Neural cell (in vitro differentiated cells): ENCODE measurements at regions not wholly inside any gene's neighbourhood (a gene's known extent, or its start where the extent isn't known, plus 50 kb on each side); places are given as distances from the start of the nearest gene placed in this dataset.

Experiments
- H2AFZ ChIP-seq: fragments of 200-600, 300-800 bp; sonication (generic), shearing (Covaris generic); 2 replicates; pipeline ENCODE4 v1.6.0; 2014; ENCODE audit warnings: low read depth, mild to moderate bottlenecking, antibody characterized with exemption, low read length, moderate library complexity
- H3F3A ChIP-seq: fragments of 200-600 bp; shearing (Covaris generic); 2 replicates; pipeline ENCODE4 v1.6.1; 2016; ENCODE audit warnings: mild to moderate bottlenecking, moderate library complexity, mixed read lengths, antibody characterized with exemption, low read length; ENCODE audit not compliant: insufficient read depth, poor library complexity, severe bottlenecking
- H3K27ac ChIP-seq: fragments of 200-600, 300-800 bp; sonication (generic), shearing (Covaris generic); 2 replicates; pipeline ENCODE4 v1.5.1; 2014; ENCODE audit warnings: mild to moderate bottlenecking, low read length, moderate library complexity
- H3K27me3 ChIP-seq: fragments of 300-800, 200-600 bp; sonication (generic), shearing (Covaris generic); 2 replicates; pipeline ENCODE4 v1.6.0; 2014; ENCODE audit warnings: mild to moderate bottlenecking, low read depth, low read length, moderate library complexity; ENCODE audit not compliant: insufficient read depth
- H3K36me3 ChIP-seq: fragments of 300-800, 200-600 bp; sonication (generic), shearing (Covaris generic); 2 replicates; pipeline ENCODE4 v1.5.1; 2014; ENCODE audit warnings: mild to moderate bottlenecking, antibody characterized with exemption, low read length, moderate library complexity; ENCODE audit not compliant: insufficient read depth
- H3K4me2 ChIP-seq: fragments of 300-800, 200-600 bp; sonication (generic), shearing (Covaris generic); 2 replicates; pipeline ENCODE4 v1.6.0; 2014; ENCODE audit warnings: mild to moderate bottlenecking, low read length
- H3K4me3 ChIP-seq: fragments of 300-800, 200-600 bp; sonication (generic), shearing (Covaris generic); 2 replicates; pipeline ENCODE4 v1.5.1; 2014; ENCODE audit warnings: mild to moderate bottlenecking, low read length, moderate library complexity
- H3K79me2 ChIP-seq: fragments of 200-600 bp; shearing (Covaris generic); replicated peaks from 2 replicates; pipeline ENCODE4 v1.6.0; 2014; ENCODE audit warnings: mild to moderate bottlenecking, low read length, moderate library complexity; ENCODE audit not compliant: insufficient read depth
- H3K9ac ChIP-seq: fragments of 300-800, 200-600 bp; sonication (generic), shearing (Covaris generic); 2 replicates; pipeline ENCODE4 v1.6.1; 2016; ENCODE audit warnings: mild to moderate bottlenecking, low read length, mixed read lengths
- H3K9me2 ChIP-seq: fragments of 200-600 bp; shearing (Covaris generic); 2 replicates; pipeline ENCODE4 v1.6.1; 2016; ENCODE audit warnings: mild to moderate bottlenecking, low read length, mixed read lengths; ENCODE audit not compliant: insufficient read depth
- H3K9me3 ChIP-seq: fragments of 200-600, 300-800 bp; sonication (generic), shearing (Covaris generic); 2 replicates; pipeline ENCODE4 v1.6.1; 2016; ENCODE audit warnings: mild to moderate bottlenecking, mixed run types, low read length, moderate library complexity, mixed read lengths
- H4K20me1 ChIP-seq: fragments of 200-600 bp; shearing (Covaris generic); 2 replicates; pipeline ENCODE4 v1.6.1; 2016; ENCODE audit warnings: mild to moderate bottlenecking, mixed run types; ENCODE audit not compliant: insufficient read depth
- EP300 ChIP-seq: fragments of 450-650 bp; conservative IDR thresholded peaks from 2 replicates; pipeline ENCODE4 v1.6.1; 2014; ENCODE audit warnings: antibody characterized with exemption, mild to moderate bottlenecking, moderate library complexity; ENCODE audit not compliant: poor library complexity, severe bottlenecking
- EZH2 ChIP-seq: fragments of 200-600, 300-800 bp; shearing (Covaris generic), sonication (generic); IDR thresholded peaks from 2 replicates; pipeline ENCODE4 v1.6.1; 2014; ENCODE audit warnings: antibody characterized with exemption, low read length, borderline replicate concordance, mild to moderate bottlenecking; ENCODE audit not compliant: insufficient read depth, poor library complexity, severe bottlenecking
- MXI1 ChIP-seq: fragments of 450-650 bp; conservative IDR thresholded peaks from 2 replicates; pipeline ENCODE4 v1.6.1; 2014; ENCODE audit warnings: antibody characterized with exemption, mild to moderate bottlenecking; ENCODE audit not compliant: poor library complexity, severe bottlenecking
- POLR2AphosphoS5 ChIP-seq: IDR thresholded peaks from 2 replicates; pipeline ENCODE4 v1.6.1; 2012
- RAD21 ChIP-seq: fragments of 450-650 bp; conservative IDR thresholded peaks from 2 replicates; pipeline ENCODE4 v1.6.1; 2014; ENCODE audit warnings: antibody characterized with exemption, mild to moderate bottlenecking, moderate library complexity
- SMC3 ChIP-seq: fragments of 450-650 bp; conservative IDR thresholded peaks from 2 replicates; pipeline ENCODE4 v1.6.1; 2014; ENCODE audit warnings: antibody characterized with exemption, mild to moderate bottlenecking, moderate library complexity; ENCODE audit not compliant: poor library complexity
- TAF1 ChIP-seq: IDR thresholded peaks from 2 replicates; pipeline ENCODE4 v1.6.1; 2012; ENCODE audit warnings: low read depth
- TF ChIP-seq, protein P1 (sequence below): IDR thresholded peaks from 2 replicates; pipeline ENCODE4 v1.6.1; 2012; ENCODE audit warnings: borderline replicate concordance
- TF ChIP-seq, protein P2 (sequence below): fragments of 450-650 bp; IDR thresholded peaks from 2 replicates; pipeline ENCODE4 v1.5.1; 2014; ENCODE audit warnings: antibody characterized with exemption, mild to moderate bottlenecking, moderate library complexity; ENCODE audit not compliant: poor library complexity, severe bottlenecking

GRCh38 chr21:38984568-38984967 lies 178.8 kb downstream of the ETS2 start:
- H3K27me3 ChIP-seq = no peaks in the 10 kb centered on the region
- no peaks in the 10 kb centered on the region for H3F3A ChIP-seq
- no peak overlapping the region for H3K4me2 ChIP-seq
- H3K9ac ChIP-seq = no peak overlapping the region
- no peaks in the 10 kb centered on the region for H4K20me1 ChIP-seq
- no peaks in the 10 kb centered on the region for H3K9me2 ChIP-seq
- H3K79me2 ChIP-seq = no peaks in the 10 kb centered on the region
- H3K9me3 ChIP-seq = no peaks in the 10 kb centered on the region
- H3K27ac ChIP-seq = no peak overlapping the region
- no peaks in the 10 kb centered on the region for H3K36me3 ChIP-seq
- no peak overlapping the region for H2AFZ ChIP-seq
- no peak for TF ChIP-seq TAF1
- TF ChIP-seq POLR2AphosphoS5 = no peak
- TF ChIP-seq, protein P1, sequence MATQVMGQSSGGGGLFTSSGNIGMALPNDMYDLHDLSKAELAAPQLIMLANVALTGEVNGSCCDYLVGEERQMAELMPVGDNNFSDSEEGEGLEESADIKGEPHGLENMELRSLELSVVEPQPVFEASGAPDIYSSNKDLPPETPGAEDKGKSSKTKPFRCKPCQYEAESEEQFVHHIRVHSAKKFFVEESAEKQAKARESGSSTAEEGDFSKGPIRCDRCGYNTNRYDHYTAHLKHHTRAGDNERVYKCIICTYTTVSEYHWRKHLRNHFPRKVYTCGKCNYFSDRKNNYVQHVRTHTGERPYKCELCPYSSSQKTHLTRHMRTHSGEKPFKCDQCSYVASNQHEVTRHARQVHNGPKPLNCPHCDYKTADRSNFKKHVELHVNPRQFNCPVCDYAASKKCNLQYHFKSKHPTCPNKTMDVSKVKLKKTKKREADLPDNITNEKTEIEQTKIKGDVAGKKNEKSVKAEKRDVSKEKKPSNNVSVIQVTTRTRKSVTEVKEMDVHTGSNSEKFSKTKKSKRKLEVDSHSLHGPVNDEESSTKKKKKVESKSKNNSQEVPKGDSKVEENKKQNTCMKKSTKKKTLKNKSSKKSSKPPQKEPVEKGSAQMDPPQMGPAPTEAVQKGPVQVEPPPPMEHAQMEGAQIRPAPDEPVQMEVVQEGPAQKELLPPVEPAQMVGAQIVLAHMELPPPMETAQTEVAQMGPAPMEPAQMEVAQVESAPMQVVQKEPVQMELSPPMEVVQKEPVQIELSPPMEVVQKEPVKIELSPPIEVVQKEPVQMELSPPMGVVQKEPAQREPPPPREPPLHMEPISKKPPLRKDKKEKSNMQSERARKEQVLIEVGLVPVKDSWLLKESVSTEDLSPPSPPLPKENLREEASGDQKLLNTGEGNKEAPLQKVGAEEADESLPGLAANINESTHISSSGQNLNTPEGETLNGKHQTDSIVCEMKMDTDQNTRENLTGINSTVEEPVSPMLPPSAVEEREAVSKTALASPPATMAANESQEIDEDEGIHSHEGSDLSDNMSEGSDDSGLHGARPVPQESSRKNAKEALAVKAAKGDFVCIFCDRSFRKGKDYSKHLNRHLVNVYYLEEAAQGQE = no peak
- TF ChIP-seq EP300 = no peak
- TF ChIP-seq SMC3 = no peak
- no peak overlapping the region for H3K4me3 ChIP-seq

DNA sequence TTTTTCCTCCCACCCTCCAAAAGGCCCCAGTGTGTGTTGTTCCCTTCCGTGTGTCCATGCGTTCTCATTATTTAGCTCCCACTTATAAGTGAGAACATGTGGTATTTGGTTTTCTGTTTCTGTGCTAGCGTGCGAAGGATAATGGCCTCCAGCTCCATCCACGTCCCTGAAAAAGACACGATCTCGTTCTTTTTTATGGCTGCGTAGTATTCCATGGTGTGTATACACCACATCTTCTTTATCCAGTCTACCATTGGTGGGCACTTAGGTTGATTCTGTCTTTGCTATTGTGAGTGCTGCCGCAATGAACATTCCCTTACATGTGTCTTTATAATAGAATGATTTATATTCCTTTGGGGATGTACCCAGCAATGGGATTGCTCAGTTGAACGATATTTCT lies 177.8 kb downstream of the ETS2 start:
- no peaks in the 10 kb centered on the region for H3K27me3 ChIP-seq
- TF ChIP-seq RAD21 = no peak
- no peak for TF ChIP-seq MXI1
- TF ChIP-seq, protein P2, sequence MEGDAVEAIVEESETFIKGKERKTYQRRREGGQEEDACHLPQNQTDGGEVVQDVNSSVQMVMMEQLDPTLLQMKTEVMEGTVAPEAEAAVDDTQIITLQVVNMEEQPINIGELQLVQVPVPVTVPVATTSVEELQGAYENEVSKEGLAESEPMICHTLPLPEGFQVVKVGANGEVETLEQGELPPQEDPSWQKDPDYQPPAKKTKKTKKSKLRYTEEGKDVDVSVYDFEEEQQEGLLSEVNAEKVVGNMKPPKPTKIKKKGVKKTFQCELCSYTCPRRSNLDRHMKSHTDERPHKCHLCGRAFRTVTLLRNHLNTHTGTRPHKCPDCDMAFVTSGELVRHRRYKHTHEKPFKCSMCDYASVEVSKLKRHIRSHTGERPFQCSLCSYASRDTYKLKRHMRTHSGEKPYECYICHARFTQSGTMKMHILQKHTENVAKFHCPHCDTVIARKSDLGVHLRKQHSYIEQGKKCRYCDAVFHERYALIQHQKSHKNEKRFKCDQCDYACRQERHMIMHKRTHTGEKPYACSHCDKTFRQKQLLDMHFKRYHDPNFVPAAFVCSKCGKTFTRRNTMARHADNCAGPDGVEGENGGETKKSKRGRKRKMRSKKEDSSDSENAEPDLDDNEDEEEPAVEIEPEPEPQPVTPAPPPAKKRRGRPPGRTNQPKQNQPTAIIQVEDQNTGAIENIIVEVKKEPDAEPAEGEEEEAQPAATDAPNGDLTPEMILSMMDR = no peak
- no peak for TF ChIP-seq EP300
- TF ChIP-seq SMC3 = no peak
- no peak for TF ChIP-seq TAF1
- TF ChIP-seq POLR2AphosphoS5 = no peak
- TF ChIP-seq, protein P1 = no peak
- TF ChIP-seq EZH2 = no peak
- no peaks in the 10 kb centered on the region for H3K36me3 ChIP-seq
- H4K20me1 ChIP-seq = no peaks in the 10 kb centered on the region
- H3K9me3 ChIP-seq = no peaks in the 10 kb centered on the region
- no peak overlapping the region for H3K4me3 ChIP-seq
- H3K4me2 ChIP-seq = no peak overlapping the region
- no peaks in the 10 kb centered on the region for H3K9me2 ChIP-seq
- H3K27ac ChIP-seq = no peak overlapping the region
- no peak overlapping the region for H3K9ac ChIP-seq
- H3F3A ChIP-seq = no peaks in the 10 kb centered on the region
- no peaks in the 10 kb centered on the region for H3K79me2 ChIP-seq
- no peak overlapping the region for H2AFZ ChIP-seq
